Activated CD8-positive, alpha-beta T cell treated with anti-CD3 and anti-CD28 coated beads, Interleukin-2, amount 10 ng/mL, durations not matched to agents 7 days and 5 days (primary cell): ENCODE measurements at regions not wholly inside any gene's neighbourhood (a gene's known extent, or its start where the extent isn't known, plus 50 kb on each side); places are given as distances from the start of the nearest gene placed in this dataset.
"Not testable (repeated sequence)": the region's sequence is repeated elsewhere in the genome, so short reads cannot be mapped to it uniquely, and the experiment has no call there.

Experiments
- ATAC-seq: fragments of 150-1000 bp; cut with Tn5 transposase; one replicate; pipeline ENCODE4 v1.10.0; 2021; ENCODE audit warnings: moderate library complexity
- CTCF ChIA-PET: fragments of 350-600 bp; sonication (Branson Sonifier 250); formaldehyde crosslinking; loops from one replicate; lab custom pipeline; 2021; ENCODE audit warnings: antibody characterized with exemption; lab: Charles Lee
- POLR2A ChIA-PET: fragments of 350-600 bp; sonication (Branson Sonifier 250); formaldehyde crosslinking; loops from one replicate; lab custom pipeline; 2021; ENCODE audit warnings: antibody characterized with exemption; lab: Charles Lee
- DNase-seq: peaks from one replicate; pipeline ENCODE4 v3.0.0-alpha.2; 2020
- H3K27ac Mint-ChIP-seq: one replicate; pipeline ENCODE4 v1.8.0; 2021; ENCODE audit warnings: mild to moderate bottlenecking, mixed read lengths
- H3K27me3 Mint-ChIP-seq: one replicate; pipeline ENCODE4 v1.8.0; 2021; ENCODE audit warnings: low read depth, mixed read lengths
- H3K36me3 Mint-ChIP-seq: one replicate; pipeline ENCODE4 v1.8.0; 2021; ENCODE audit warnings: low read depth, mixed read lengths
- H3K4me1 Mint-ChIP-seq: one replicate; pipeline ENCODE4 v1.8.0; 2021; ENCODE audit warnings: low read depth, mixed read lengths
- H3K4me3 Mint-ChIP-seq: one replicate; pipeline ENCODE4 v1.8.0; 2021; ENCODE audit warnings: mild to moderate bottlenecking, mixed read lengths
- H3K9me3 Mint-ChIP-seq: one replicate; pipeline ENCODE4 v1.8.0; 2022; ENCODE audit warnings: mixed read lengths; ENCODE audit not compliant: insufficient read depth

- CTCF ChIA-PET, result interaction anchor here (1.4 kb wide), 1 partner anchor 17 kb away, joined by 3 read pairs; no protein-coding TSS in a partner anchor
- ATAC-seq, H3K27me3 Mint-ChIP-seq, H3K9me3 Mint-ChIP-seq, H3K27ac Mint-ChIP-seq, H3K4me3 Mint-ChIP-seq, DNase-seq, POLR2A ChIA-PET, H3K4me1 Mint-ChIP-seq: not testable (repeated sequence)
- H3K36me3 Mint-ChIP-seq, result peaks cover 17% of the 10 kb centered on the region
Measured at GRCh38 chr7:24629958-24630357, 56.7 kb downstream of the PALS2 start.

GRCh38 chr7:24630596-24630995 is 57.3 kb downstream of the PALS2 start:
- peaks cover 17% of the 10 kb centered on the region for H3K36me3 Mint-ChIP-seq
- CTCF ChIA-PET, result interaction anchor here (1.4 kb wide), 1 partner anchor 17 kb away, joined by 3 read pairs; no protein-coding TSS in a partner anchor

GRCh38 chr7:24637021-24637420 is 63.8 kb downstream of the PALS2 start:
- Mint-ChIP-seq H3K27ac (no peak overlapping the region), H3K9me3 (no peaks in the 10 kb centered on the region), H3K4me1 (peaks cover 9% of the 10 kb centered on the region), H3K4me3 (no peak overlapping the region), H3K27me3 (no peaks in the 10 kb centered on the region), H3K36me3 (peaks cover 8% of the 10 kb centered on the region)
- ChIA-PET POLR2A (no interaction called here), CTCF (interaction anchor here (1.6 kb wide), 1 partner anchor 29 kb away, joined by 4 read pairs; no protein-coding TSS in a partner anchor)
- DNase-seq (no peak), ATAC-seq (no peak)

More at GRCh38 chr7:24630596-24630995, 57.3 kb downstream of the PALS2 start:
- Mint-ChIP-seq H3K4me3 (no peak overlapping the region), H3K27ac (no peak overlapping the region), H3K27me3 (no peaks in the 10 kb centered on the region), H3K9me3 (peaks cover 3% of the 10 kb centered on the region), H3K4me1 (peaks cover 6% of the 10 kb centered on the region)
- POLR2A ChIA-PET, result no interaction called here
- ATAC-seq (no peak), DNase-seq (no peak)

GRCh38 chr7:24637706-24638105 is 64.5 kb downstream of the PALS2 start:
- POLR2A ChIA-PET, result no interaction called here
- H3K4me1 Mint-ChIP-seq, result peaks cover 9% of the 10 kb centered on the region
- CTCF ChIA-PET, result interaction anchor here (1.6 kb wide), 1 partner anchor 44 kb away, joined by 4 read pairs; no protein-coding TSS in a partner anchor
- no peak overlapping the region for H3K4me3 Mint-ChIP-seq
- H3K9me3 Mint-ChIP-seq, result no peaks in the 10 kb centered on the region
- peaks cover 10% of the 10 kb centered on the region for H3K36me3 Mint-ChIP-seq
- ATAC-seq (no peak), DNase-seq (no peak)
- no peak overlapping the region for H3K27ac Mint-ChIP-seq
- no peaks in the 10 kb centered on the region for H3K27me3 Mint-ChIP-seq

- H3K4me1 Mint-ChIP-seq, ATAC-seq, POLR2A ChIA-PET, DNase-seq, H3K27me3 Mint-ChIP-seq, H3K9me3 Mint-ChIP-seq, H3K4me3 Mint-ChIP-seq, H3K27ac Mint-ChIP-seq: not testable (repeated sequence)
- peaks cover 13% of the 10 kb centered on the region for H3K36me3 Mint-ChIP-seq
- CTCF ChIA-PET, result interaction anchor here (1.0 kb wide), 1 partner anchor 68 kb away, joined by 3 read pairs; no protein-coding TSS in a partner anchor
Measured at GRCh38 chr7:24644567-24644966, 71.3 kb downstream of the PALS2 start.
